GM12875 (cell line): ENCODE measurements at regions not wholly inside any gene's neighbourhood (a gene's known extent, or its start where the extent isn't known, plus 50 kb on each side); places are given as distances from the start of the nearest gene placed in this dataset.

ENCODE experiments used
- H3K4me3 ChIP-seq: one replicate; pipeline ENCODE4 v1.5.1; 2011; ENCODE audit warnings: low read depth, low read length, control low read depth
- CTCF ChIP-seq: IDR thresholded peaks from 2 replicates; pipeline ENCODE4 v1.5.1; 2011; ENCODE audit warnings: low read depth, mild to moderate bottlenecking, control low read depth, inconsistent platforms, low read length, moderate library complexity, borderline replicate concordance; ENCODE audit not compliant: insufficient read depth

- no peak overlapping the region for H3K4me3 ChIP-seq
- no peak for TF ChIP-seq CTCF
These were observed 100.0 kb downstream of the ADRA2C start for GRCh38 chr4:3865986-3866812.

GRCh38 chr4:3866813-3867129 lies 100.6 kb downstream of the ADRA2C start:
- H3K4me3 ChIP-seq = no peak overlapping the region
- no peak for TF ChIP-seq CTCF

- no peak overlapping the region for H3K4me3 ChIP-seq
- no peak for TF ChIP-seq CTCF
These were observed 101.4 kb downstream of the ADRA2C start for GRCh38 chr4:3867403-3868100.

- no peak overlapping the region for H3K4me3 ChIP-seq
- no peak for TF ChIP-seq CTCF
These were observed 102.3 kb downstream of the ADRA2C start for GRCh38 chr4:3868211-3869173.

GRCh38 chr4:3869174-3869572 lies 103.0 kb downstream of the ADRA2C start:
- TF ChIP-seq CTCF = no peak
- no peak overlapping the region for H3K4me3 ChIP-seq

GRCh38 chr4:3869661-3870566 lies 103.7 kb downstream of the ADRA2C start:
- H3K4me3 ChIP-seq = no peak overlapping the region
- no peak for TF ChIP-seq CTCF
